ENCODE measurements at regions not wholly inside any gene's neighbourhood (a gene's known extent, or its start where the extent isn't known, plus 50 kb on each side); places are given as distances from the start of the nearest gene placed in this dataset.
"Not testable (repeated sequence)": the region's sequence is repeated elsewhere in the genome, so short reads cannot be mapped to it uniquely, and the experiment has no call there.

- ATAC-seq: no peak
- no peak for DNase-seq
These were observed 58.1 kb downstream of the ATXN7L3B start for GRCh38 chr12:74595696-74596095.

- no peak for DNase-seq
- no peak for ATAC-seq
These were observed 61.2 kb downstream of the ATXN7L3B start for GRCh38 chr12:74598819-74599218.

- ATAC-seq (no peak), DNase-seq (no peak)
These were observed 62.3 kb downstream of the ATXN7L3B start for GRCh38 chr12:74599932-74600331.

GRCh38 chr12:74600817-74601216, 63.2 kb downstream of the ATXN7L3B start:
- not testable (repeated sequence) for ATAC-seq, DNase-seq

- ATAC-seq: no peak
These were observed 65.4 kb downstream of the ATXN7L3B start for GRCh38 chr12:74602881-74603672.

GRCh38 chr12:74608231-74608775, 70.7 kb downstream of the ATXN7L3B start:
- ATAC-seq: no peak
- DNase-seq: no peak

More at GRCh38 chr12:74602881-74603672, 65.4 kb downstream of the ATXN7L3B start:
- DNase-seq: no peak

GRCh38 chr12:74610711-74611110, 73.1 kb downstream of the ATXN7L3B start:
- ATAC-seq: no peak
- DNase-seq: no peak

GRCh38 chr12:74614426-74614825, 76.8 kb downstream of the ATXN7L3B start:
- ATAC-seq (no peak), DNase-seq (no peak)

GRCh38 chr12:74619084-74619483, 81.4 kb downstream of the ATXN7L3B start:
- DNase-seq (no peak), ATAC-seq (no peak)

- ATAC-seq: no peak
- no peak for DNase-seq
These were observed 82.2 kb downstream of the ATXN7L3B start for GRCh38 chr12:74619884-74620283.

GRCh38 chr12:74620921-74621320, 83.3 kb downstream of the ATXN7L3B start:
- ATAC-seq (no peak), DNase-seq (no peak)

- DNase-seq: no peak
- ATAC-seq: no peak
These were observed 86.6 kb downstream of the ATXN7L3B start for GRCh38 chr12:74624201-74624600.

GRCh38 chr12:74626397-74626796, 88.8 kb downstream of the ATXN7L3B start:
- ATAC-seq: no peak
- no peak for DNase-seq

- no peak for ATAC-seq
- no peak for DNase-seq
These were observed 103.6 kb downstream of the ATXN7L3B start for GRCh38 chr12:74641262-74641661.

GRCh38 chr12:74641694-74642093, 104.1 kb downstream of the ATXN7L3B start:
- no peak for ATAC-seq

GRCh38 chr12:74644681-74645080, 107.0 kb downstream of the ATXN7L3B start:
- no peak for ATAC-seq

More at GRCh38 chr12:74641694-74642093, 104.1 kb downstream of the ATXN7L3B start:
- DNase-seq: no peak

GRCh38 chr12:74646831-74647230, 109.2 kb downstream of the ATXN7L3B start:
- DNase-seq (no peak), ATAC-seq (no peak)

More at GRCh38 chr12:74644681-74645080, 107.0 kb downstream of the ATXN7L3B start:
- DNase-seq: no peak

- DNase-seq (no peak), ATAC-seq (no peak)
These were observed 109.6 kb downstream of the ATXN7L3B start for GRCh38 chr12:74647256-74647655.

GRCh38 chr12:74656251-74656650, 118.6 kb downstream of the ATXN7L3B start:
- DNase-seq (no peak), ATAC-seq (no peak)

GRCh38 chr12:74660442-74660841, 122.8 kb downstream of the ATXN7L3B start:
- ATAC-seq: no peak
- no peak for DNase-seq

- DNase-seq: no peak
- ATAC-seq: no peak
These were observed 126.3 kb downstream of the ATXN7L3B start for GRCh38 chr12:74663958-74664357.

GRCh38 chr12:74665690-74666089, 128.1 kb downstream of the ATXN7L3B start:
- ATAC-seq (no peak), DNase-seq (no peak)

- no peak for DNase-seq
- ATAC-seq: no peak
These were observed 133.8 kb downstream of the ATXN7L3B start for GRCh38 chr12:74671421-74671820.

- DNase-seq, ATAC-seq: not testable (repeated sequence)
These were observed 139.3 kb downstream of the ATXN7L3B start for GRCh38 chr12:74676955-74677354.

Measured in stimulated activated naive CD8-positive, alpha-beta T cell treated with anti-CD3 and anti-CD28 coated beads, Interleukin-15, Interleukin-2, amounts not matched to agents 100 U/mL and 50 U/mL, for 24 hours (primary cell).